NT2/D1 (cell line): ENCODE measurements at regions not wholly inside any gene's neighbourhood (a gene's known extent, or its start where the extent isn't known, plus 50 kb on each side); places are given as distances from the start of the nearest gene placed in this dataset.

Experiments used
- YY1 ChIP-seq: IDR thresholded peaks from 2 replicates; pipeline ENCODE4 v1.6.1; 2011; ENCODE audit not compliant: insufficient read length, insufficient read depth
- ZNF274 ChIP-seq: IDR thresholded peaks from 2 replicates; pipeline ENCODE4 v1.6.1; 2011; ENCODE audit warnings: mild to moderate bottlenecking, low read depth, low read length

DNA sequence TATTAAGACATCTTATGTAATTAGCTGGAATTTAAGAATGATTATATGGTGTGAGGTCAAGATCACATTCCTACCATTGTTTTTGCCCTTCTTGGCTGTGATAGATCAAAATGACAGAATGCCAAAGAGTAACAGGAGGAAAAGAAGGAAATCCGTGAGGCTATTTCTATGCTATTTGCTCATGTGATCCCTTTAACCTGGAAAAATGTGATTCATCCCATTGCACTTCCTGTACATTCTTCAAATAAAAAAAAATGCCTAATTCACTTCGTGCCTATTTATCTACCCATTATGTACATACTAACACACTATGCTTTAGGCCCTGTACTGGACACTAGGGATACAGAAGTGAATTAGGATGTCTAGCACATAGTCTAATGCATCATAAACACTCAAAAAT lies 154.1 kb upstream of the PAPPA start:
- TF ChIP-seq YY1 (no peak), ZNF274 (no peak)
